ENCODE measurements at regions not wholly inside any gene's neighbourhood (a gene's known extent, or its start where the extent isn't known, plus 50 kb on each side); places are given as distances from the start of the nearest gene placed in this dataset.

- TF ChIP-seq EP300 (IDR thresholded peaks at IDR 0.05), result no peak
- no peak for TF ChIP-seq CTCF (IDR thresholded peaks at IDR 0.05)
- TF ChIP-seq POLR2AphosphoS5 (IDR thresholded peaks at IDR 0.05), result no peak
- no peak for TF ChIP-seq POLR2A (IDR thresholded peaks at IDR 0.05)
These were observed 582.2 kb downstream of the CETN3 start for GRCh38 chr5:89827359-89827758.
